Suppressor macrophage (primary cell): ENCODE measurements at regions not wholly inside any gene's neighbourhood (a gene's known extent, or its start where the extent isn't known, plus 50 kb on each side); places are given as distances from the start of the nearest gene placed in this dataset.
"Not testable (repeated sequence)": the region's sequence is repeated elsewhere in the genome, so short reads cannot be mapped to it uniquely, and the experiment has no call there.

ENCODE experiments used
- DNase-seq, 4 experiments: peaks; one replicate each; pipeline ENCODE4 v3.0.0-alpha.2; 2020 to 2022

DNA sequence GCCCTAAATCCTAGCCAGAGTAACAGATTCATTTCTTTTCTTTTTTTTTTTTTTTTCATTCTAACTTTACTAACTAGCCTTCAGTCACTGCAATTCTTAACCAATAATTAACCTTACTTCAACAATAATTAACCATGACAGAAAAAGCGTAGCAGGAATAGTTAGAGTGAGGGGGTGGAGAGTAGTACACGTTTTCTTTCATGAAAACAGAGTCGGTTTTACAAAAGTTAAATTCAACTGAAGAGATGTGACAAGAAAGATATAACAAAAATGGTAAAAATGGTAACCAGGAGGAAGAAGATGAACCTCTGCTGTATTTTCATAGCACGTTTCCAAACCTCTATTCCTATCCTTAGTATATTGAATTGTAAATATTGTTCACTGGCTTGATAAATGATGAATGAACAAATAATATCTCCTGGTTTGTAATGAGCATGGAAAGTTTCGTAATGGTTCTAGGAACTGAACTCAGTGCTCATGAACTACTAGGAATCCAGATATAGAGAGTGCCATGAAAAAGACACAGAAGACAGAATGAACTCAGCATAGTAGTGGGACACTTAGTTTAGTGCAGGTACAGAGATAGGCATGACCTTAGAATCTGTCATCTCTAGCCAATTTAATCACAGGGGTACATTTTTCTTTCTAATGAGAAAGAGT lies 116.5 kb upstream of the ANO5 start:
- DNase-seq: no peak

DNA sequence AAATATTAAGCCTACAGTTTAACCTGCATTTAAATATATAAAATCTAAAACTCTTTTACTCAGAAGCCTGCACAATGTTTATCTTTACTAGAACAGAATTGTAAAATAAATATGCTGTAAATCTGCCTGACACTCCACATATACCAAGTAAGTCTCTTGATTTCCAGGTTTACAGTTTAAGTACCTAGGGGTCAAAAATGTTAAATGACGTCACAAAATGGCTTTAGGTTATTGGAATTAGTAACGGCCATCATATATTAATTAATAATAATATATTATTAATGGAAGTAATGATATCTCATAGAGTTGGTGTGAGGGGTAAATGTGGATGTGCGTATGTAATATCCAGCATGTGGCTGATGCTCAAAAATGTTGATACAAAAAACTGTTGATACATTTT lies 114.8 kb upstream of the ANO5 start:
- no peak for DNase-seq

- DNase-seq: no peak
These were observed 113.6 kb upstream of the ANO5 start for GRCh38 chr11:22079133-22079872.

GRCh38 chr11:22082178-22082577 lies 110.7 kb upstream of the ANO5 start:
- DNase-seq: no peak

DNA sequence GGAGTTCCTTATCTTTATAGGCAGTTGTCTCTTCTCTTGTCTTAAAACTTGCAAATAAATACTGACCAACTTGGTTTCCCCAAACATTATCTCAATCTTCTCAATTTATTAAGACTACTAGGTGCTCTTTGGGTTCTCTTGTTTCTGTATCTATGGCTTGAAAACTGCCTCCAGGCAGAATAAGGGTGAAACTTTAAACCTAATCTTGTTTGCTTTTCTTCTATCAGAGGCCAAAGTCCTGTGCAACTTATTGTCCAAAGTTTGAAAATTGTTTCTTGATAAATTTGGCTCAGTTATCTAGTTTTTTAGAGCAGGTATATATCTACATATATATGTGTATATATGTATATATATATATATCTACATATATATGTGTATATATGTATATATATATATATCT lies 110.1 kb upstream of the ANO5 start:
- DNase-seq: no peak

DNA sequence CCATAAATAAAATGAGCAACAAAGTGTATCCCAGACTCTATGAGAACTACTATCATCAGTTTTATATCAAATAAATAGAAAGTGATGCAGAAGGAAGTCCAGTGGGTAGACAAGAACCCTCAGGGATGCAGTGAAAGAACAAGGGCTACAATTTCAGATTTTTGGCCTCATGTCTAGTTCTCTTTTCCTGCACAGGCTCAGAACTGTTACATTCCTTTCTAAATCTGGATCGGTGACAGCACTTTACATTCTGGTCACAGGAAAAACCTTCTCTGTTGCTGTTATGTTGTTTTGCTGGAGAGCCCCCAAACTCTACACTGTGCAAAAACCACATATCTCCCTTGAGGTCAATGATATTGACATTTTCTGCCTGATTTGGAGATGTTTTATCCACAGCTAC lies 108.8 kb upstream of the ANO5 start:
- no peak for DNase-seq

DNA sequence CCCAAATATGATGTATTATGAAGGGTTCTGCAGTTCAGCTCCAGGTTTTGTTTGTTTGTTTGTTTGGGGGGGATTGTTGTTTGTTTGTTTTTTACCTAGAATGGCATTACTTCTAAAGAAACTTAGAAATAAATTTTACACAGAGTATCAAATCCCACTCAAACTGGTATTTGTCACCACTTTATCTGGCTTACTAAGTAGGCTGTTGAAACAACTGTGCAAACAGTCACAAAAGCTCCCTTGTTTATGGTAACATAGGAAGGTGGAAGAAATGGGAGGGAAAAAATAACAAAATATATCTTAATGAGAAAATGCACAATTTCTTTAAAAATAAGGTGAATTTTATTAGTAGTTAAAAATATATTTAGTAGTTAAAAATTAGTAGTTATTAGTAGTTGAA lies 108.3 kb upstream of the ANO5 start:
- no peak for DNase-seq

GRCh38 chr11:22089609-22090008 lies 103.3 kb upstream of the ANO5 start:
- peak in 1 of 4 experiments; percentile 5 for DNase-seq

DNA sequence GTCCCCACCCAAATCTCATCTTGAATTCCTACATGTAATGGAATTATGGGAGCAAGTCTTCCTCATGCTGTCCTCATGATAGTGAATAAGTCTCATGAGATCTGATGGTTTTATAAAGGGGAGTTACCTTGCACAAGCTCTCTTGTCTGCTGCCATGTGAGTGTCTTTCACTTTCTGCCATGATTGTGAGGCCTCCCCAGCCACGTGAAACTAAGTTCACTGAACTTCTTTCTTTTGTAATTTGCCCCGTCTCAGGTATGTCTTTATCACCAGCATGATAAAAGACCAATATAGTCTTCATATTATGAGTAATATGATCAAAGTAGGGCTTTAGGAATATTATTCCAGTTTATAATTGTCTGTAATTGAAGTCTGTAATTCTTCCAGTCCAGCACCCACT lies 86.3 kb upstream of the ANO5 start:
- DNase-seq: no peak

- no peak for DNase-seq
These were observed 77.3 kb upstream of the ANO5 start for GRCh38 chr11:22115470-22116029.

DNA sequence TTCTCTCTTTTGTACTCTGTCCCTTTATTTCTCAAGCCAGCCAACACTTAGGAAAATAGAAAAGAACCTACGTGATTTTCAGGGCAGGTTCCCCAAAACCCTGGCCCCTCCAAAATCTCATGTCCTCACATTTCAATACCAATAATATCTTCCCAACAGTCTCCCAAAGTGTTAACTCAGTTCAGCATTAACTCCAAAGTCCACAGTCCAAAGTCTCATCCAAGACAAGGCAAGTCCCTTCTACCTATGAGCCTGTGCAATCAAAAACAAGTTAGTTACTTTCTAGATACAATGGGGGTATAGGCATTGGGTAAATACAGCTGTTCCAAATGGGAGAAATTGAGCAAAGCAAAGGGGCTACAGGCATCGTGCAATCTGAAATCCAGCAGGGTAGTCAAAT lies 64.9 kb upstream of the ANO5 start:
- DNase-seq: not testable (repeated sequence)

GRCh38 chr11:22130462-22131053 lies 62.3 kb upstream of the ANO5 start:
- peak in 2 of 4 experiments; percentile 33 to 54 for DNase-seq

DNA sequence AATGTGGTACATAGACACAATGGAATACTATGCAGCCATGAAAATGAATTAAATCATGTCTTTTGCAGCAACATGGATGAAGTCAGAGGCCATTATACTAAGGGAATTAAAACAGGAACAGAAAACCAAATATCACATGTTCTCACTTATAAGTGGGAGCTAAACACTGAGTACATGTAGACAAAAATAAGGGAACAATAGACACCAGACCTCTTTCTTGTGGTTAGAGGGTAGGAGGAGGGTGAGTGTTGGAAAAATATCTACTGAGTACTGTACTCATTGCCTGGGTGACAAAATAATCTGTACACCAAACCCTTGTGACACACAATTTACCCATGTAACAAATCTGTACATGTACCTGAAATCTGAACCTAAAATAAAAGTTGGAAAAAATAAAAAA lies 59.1 kb upstream of the ANO5 start:
- peak in 3 of 4 experiments; percentile 7 to 60 (median 56) for DNase-seq

GRCh38 chr11:22138264-22138663 lies 54.6 kb upstream of the ANO5 start:
- DNase-seq: no peak
